ENCODE measurements at regions not wholly inside any gene's neighbourhood (a gene's known extent, or its start where the extent isn't known, plus 50 kb on each side); places are given as distances from the start of the nearest gene placed in this dataset.

DNA sequence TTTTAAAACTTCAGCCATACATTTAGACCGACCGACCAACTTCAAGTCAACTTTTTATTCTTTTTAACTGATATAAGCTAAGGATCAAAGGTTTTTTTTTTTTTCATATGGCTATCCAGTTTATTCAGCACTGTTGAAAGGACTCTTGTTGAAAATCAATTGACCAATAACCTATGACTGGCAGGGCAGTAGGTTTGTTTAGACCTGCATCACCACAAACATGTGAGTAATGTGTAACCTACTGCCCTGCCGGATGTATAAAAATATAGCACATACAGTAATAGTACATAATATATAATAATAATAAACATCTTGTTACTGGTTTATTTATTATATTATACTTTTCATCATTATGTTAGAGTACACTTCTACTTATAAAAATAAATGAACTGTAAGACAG is 434.6 kb upstream of the SEMA3A start:
- TF ChIP-seq FOXM1 (IDR thresholded peaks at IDR 0.05; ENCODE audit: borderline replicate concordance) (no peak), HDGF (IDR thresholded peaks at IDR 0.05; ENCODE audit: borderline replicate concordance) (no peak), FOXA1 (IDR thresholded peaks at IDR 0.05) (no peak)

Data from HEK293T (cell line).